HG02588 (cell line): ENCODE measurements at regions not wholly inside any gene's neighbourhood (a gene's known extent, or its start where the extent isn't known, plus 50 kb on each side); places are given as distances from the start of the nearest gene placed in this dataset.
"Not testable (repeated sequence)": the region's sequence is repeated elsewhere in the genome, so short reads cannot be mapped to it uniquely, and the experiment has no call there.

Experiments
- ATAC-seq: cut with Tn5 transposase; IDR thresholded peaks from one replicate; pipeline ENCODE4 v1.9.1; 2021; ENCODE audit warnings: mild to moderate bottlenecking, moderate library complexity; ENCODE audit not compliant: unreplicated experiment

DNA sequence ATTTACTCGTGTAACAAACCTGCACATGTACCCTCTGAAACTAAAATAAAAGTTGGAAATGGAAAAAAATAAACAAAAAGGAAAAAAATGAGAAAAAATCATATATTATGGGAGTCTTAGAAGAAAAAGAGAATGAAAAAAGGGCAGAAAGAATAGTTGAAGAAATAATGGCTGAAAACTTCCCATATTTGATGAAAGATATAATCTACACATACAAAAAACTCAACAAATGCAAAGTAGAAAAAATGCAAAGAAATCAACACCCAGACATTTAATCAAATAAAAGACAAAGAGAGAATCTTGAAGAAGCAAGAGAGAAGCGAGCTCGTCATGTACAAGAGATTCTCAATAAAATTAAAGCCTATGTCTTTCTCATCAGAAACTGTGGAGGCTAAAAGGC lies 73.8 kb downstream of the SLC25A46 start:
- no peak for ATAC-seq

DNA sequence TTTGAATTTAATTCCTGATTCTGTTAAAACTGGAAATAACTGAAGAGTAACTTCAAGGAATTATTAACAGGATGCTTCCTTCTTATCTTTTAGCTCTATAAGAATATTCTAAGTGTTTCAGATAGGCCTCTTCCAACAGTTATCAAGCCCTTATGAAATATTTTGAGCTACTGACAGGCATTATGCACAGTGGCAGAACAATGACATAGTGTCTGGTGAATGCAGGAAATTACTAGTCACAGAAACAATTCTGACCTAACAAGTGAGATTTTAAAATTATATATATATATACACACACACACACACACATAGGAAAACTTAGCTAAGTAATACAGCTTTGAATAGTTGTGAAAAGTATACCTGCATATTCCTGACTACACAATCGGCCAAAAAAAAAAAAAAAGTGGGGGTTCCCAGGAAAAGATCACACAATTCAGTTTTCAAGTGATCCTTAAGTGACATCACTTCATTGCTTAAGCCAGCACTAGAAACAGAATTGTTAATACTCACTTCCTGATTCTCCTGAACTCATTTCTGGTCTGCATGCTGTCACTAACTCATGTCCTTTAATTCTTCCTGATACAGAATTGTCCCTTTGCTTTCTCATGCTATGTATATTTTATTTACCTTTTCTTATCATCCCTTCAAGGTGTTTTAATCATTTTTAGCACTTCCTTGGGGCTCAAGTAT lies 77.3 kb downstream of the SLC25A46 start:
- no peak for ATAC-seq

DNA sequence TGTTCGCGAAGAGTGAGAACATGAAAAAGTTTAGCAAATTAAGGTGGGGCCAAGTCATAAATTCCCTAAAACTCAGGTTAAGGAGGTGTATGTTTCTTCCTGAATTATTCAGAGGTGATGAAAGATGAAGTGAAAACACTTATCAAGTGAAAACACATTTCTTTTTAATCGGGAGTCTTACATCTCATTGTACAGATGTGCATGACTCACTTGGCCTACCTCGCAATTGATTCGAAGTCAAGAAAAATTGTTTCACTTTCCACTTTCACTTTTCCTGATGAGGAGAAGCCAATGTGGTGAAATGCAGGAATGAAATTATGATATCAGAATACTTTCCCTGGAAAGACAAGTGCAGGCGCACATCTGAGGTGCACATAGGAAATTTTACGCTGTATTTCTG lies 78.7 kb downstream of the SLC25A46 start:
- ATAC-seq: no peak

DNA sequence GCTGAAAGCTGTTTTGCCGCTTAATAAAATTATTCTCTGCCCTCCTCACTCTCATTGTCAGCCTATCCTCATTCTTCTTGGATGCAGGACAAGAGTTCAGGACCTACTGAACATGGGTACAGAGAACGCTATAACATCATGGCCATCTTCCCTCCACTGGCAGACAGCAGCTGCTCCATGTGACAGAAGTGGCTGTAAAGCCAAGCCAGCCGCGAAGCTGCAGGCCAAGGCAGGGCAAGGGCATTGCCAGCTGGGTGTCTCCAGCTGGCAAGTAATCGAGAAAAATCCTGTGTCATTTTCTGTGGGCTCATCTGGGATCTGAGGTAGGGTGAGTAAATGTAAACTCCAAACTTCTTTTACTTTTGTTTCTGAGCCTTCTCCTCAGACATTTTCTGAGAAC lies 84.8 kb downstream of the SLC25A46 start:
- ATAC-seq: no peak

DNA sequence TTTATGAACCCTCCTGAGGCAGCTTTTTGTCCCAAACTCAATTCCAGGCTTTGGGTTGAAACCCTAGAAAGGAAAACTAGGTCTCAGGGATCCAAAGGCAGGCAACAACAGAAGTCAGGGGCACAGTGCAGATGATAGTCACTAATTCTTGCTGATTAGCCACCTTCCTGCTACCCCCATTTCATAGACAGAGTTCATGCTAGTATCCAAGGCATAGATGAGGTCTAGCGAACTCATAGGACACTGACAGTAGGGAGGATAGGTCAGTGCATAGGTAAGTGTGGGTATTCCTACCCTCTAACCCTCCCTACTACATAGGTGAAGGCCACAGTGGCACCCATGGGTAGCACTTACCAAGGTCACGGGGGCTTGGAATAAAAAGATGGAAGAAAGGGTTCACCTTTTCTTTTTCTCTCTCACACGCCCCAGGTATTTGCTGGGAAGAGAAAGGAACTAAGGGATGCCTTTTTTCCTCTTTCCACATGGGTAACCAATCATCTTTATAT lies 86.2 kb downstream of the SLC25A46 start:
- no peak for ATAC-seq

DNA sequence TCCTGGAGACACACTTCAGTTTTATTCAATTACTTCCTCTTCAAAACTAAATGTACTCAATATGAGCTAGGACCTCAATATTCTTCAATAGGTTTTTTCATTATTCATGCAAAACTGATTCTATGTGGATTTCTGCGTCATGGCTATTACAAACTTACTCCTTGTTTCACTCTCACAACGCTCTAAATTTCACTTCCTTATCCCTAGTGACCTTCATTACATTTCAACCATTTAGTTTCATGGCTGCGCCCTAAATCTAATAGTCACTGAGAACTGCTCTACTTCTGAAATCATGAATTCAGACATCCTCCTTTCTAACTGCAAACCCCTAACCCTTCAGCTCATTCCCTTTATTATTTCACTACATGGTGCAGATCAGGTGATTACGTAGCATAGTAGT lies 93.9 kb downstream of the SLC25A46 start:
- ATAC-seq: no peak

DNA sequence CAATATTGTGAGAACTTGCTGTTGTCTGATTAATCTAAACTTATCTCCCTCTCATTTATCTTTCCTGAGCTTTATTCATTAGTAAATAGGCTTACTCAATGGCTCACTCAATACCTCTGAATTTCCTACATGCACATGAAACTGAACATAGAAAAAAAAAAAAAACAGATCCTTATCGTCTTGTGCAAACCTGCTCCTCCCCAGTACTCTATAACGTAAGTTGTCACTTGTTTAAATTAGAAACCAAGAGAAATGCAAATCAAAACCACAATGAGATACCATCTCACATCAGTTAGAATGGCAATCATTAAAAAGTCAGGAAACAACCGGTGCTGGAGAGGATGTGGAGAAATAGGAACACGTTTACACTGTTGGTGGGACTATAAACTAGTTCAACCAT lies 96.1 kb downstream of the SLC25A46 start:
- not testable (repeated sequence) for ATAC-seq

DNA sequence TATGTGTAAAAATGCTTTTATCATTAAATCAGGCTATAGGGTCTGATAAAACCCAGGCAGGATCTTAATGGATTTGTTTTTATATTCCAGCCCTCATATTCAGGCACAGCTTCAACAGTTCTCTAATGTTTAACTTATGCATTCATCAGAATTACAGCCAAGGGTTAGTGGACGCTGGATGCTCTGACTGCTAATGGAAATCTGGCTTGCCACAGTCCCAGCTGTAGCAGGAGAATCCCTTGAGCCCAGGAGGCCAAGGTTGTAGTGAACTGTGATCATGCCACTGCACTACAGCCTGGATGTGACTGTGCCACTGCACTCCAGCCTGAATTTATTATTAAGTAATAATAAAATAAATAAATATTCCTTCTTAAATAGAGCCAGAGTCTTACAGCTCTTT lies 98.0 kb downstream of the SLC25A46 start:
- no peak for ATAC-seq

DNA sequence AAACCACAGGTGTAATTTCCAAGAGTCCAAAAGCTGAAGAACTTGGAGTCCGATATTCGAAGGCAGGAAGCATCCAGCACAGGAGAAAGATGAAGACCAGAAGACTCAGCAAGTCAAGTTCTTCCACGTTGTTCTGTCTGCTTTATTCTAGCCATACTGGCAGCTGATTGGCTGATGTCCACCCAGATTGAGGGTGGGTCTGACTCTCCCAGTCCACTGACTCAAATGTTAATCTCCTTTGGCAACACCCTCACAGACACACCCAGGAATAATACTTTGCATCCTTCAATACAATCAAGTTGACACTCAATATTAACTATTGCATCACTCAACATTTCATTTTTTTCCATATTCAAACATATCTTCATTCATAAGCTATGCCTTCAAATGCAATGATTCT lies 99.5 kb downstream of the SLC25A46 start:
- not testable (repeated sequence) for ATAC-seq

DNA sequence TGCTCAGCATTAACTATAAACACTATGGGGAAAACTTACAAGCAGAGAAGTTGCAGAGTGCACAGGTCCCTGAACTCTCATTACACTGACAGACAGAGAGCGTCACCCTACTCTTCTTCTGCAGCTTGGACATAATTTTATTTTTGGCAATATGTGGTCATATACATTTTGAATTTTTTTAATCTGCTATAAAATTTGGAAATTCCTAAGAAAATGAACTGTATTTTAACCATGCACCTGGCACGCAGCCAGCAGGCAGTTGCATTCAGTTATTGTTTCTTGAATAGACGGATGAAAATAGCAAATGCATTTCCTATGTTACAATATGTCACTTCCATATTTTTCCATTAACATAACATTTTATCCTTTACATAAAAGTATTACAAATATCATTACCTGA lies 100.2 kb downstream of the SLC25A46 start:
- no peak for ATAC-seq

DNA sequence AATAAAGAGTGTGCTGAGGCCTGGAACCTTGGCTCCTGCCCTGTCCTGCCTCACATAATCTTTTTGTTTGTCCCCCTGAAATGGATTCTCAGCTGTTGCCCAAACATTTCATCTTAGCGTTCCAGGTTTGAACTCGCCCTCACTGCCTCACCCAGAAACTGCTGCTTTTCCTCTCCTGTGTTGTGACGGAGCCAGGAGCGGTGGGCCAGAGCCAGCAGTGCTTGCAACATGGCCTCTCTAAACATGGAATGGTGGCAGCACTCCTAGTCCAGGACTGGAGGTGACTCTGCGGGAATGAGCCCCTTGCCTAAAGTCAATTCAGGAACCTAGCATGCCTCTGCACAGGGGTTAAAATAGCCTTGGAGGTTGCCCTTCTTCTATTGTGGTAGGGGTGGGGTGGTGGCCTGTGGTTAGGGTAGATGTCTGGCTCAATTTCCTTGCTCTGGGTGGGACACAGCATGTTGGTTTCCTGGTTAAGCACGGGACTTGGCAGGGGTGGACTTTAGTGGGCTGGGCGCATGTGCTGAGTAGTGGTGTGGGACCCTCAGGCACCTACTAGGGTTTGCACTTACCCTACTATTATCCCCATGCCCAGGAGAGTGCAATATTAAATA lies 101.6 kb downstream of the SLC25A46 start:
- ATAC-seq: no peak

DNA sequence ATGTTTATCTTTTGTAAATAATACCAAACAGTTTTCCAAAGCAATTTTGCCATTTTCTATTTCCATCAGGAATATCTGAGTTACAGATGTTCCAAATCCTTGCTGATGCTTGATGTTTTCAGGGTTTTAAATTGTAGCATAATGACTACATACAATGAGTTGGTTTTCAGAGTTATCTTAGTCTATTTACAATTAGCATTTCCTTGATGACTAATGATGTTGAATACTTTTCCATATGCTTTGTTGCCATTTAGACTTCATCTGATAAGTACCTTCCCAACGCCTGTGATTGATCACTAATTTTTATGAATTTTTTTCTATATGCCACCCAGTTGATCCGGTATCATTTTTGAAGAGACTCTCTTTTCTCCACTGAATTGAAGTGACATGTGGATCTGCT lies 102.3 kb downstream of the SLC25A46 start:
- ATAC-seq: no peak

DNA sequence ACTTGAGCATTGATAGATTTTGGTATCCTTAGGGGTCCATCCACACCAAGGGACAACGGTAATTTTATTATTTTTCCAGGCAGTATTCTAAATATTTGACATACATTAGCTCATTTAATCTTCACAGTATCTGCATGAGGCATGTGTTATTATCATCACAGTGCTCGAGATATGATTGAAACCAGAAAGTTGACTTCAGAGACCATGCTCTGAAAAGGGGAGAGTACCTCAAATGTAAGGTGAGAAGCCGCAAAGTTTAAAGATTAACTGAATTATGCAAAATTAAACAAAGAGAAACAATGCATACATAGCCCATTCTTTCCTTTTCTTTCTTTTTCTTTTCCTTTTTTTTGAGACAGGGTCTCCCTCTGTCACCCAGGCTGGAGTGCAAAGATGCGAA lies 104.1 kb downstream of the SLC25A46 start:
- ATAC-seq: no peak

DNA sequence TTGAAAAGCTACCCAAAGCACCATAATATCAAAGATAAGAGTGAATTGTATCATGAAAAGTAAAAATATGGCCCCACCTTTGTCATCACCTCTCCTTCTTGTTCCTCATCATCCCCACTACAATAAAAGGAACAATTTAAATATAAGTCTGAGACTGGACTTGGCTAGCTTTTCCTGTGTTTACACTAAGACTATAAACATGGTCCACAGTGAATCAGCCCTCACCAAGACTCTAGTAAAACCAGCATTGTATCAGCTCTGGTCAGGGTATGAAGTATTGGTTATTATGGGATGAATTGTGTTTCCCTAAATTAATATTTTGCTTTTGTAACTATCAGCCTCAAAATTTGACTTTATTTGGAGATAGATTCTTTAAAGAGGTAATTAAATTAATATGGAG lies 105.4 kb downstream of the SLC25A46 start:
- no peak for ATAC-seq

DNA sequence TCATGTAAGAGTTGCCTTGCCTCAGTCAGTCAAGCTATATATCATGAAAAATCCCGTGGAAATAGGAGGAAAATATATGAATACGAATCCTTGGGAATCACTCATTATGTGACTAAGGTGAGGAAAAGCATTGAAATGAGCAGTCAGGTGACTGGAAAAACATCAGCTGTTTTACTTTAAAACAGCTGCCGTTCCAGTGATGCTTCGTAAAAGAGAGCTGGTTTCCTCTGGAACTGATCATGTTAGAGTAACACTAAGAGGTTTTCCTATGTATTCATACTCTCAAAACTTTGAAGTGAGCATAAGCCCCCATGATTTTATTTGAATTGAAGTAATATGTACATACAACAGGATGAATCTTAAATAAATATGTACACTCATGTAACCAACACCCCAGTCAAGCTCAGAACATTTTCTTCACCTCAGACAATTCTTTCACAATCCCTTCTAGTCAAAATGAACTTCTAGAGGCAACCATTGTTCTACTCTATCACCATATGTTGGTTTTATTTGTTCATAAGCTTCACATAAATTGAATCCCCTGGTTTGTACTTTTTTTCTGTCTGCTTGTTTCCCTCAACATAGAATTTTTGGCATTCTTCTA lies 107.7 kb downstream of the SLC25A46 start:
- no peak for ATAC-seq

DNA sequence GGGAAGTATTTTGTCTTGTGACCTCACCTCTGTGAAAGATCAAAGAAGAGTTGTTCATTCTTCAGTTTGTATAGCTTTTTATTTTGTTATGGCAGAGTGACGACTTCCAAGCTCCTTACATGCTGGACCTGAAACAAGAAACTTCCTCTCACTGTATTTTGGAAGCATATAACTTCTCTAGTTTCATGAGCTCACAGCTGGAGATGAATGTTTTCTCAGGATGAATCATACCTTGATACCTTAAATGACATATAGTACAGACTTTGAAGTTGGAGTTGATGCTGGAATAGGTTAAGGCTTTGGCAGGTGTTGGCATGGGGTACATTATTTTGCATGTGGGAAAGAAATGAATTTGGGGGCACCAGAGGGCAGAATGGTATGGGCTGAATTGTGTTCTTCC lies 112.5 kb downstream of the SLC25A46 start:
- ATAC-seq: no peak

DNA sequence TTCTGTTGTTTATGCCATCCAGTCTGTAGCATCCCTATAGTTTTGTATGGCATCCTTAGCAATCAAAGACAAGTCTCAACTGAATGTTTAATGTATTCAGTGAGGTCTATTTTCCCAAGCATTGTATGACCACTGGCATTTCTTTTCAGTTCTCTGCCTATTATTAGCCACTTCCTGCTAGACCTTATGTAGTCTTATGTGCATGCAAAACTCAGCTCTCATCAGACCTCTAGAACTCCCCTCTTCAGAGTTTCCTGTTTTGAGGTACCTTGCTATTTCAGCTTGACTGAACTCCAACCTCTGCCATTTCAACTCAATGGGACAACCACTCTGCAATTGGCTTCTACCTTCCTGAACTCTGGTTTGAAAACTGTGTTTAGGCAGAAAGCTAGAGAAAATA lies 113.2 kb downstream of the SLC25A46 start:
- no peak for ATAC-seq

DNA sequence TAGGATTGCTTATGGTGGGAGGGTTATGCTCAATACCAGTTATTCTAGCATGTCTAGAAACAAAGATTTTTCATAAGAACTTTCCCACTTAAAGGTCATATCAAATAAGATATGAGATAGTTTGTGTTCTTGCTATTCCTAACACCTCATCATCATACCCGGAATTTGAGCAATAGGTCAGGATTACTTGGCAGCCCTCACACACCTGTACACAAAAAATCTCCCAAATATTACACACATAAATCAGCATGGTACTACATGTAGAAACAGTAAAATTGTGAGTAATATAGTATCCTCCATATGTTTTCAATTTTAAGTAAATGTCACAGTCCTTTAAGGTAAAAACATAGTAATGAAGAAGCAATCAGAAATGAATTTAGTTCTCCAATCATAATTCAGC lies 113.7 kb downstream of the SLC25A46 start:
- no peak for ATAC-seq

DNA sequence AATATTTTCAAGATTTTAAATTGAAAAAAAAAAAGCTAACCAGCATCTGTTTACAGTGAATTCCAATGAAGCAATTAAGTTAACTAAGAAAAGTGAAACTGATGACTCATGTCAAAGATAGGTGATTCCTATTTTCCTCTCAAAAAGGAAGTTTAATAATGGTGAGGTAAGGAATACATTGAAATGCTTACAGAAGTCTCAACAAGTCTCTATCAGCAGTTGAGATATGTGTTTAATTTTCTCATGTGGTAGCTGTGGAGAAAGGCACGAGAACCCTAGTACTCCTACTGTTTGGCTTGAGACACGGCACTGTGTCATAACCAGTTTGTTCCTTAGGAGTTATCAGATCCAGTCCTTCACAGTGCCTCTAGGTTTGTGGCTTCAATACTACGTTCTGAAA lies 114.5 kb downstream of the SLC25A46 start:
- no peak for ATAC-seq

DNA sequence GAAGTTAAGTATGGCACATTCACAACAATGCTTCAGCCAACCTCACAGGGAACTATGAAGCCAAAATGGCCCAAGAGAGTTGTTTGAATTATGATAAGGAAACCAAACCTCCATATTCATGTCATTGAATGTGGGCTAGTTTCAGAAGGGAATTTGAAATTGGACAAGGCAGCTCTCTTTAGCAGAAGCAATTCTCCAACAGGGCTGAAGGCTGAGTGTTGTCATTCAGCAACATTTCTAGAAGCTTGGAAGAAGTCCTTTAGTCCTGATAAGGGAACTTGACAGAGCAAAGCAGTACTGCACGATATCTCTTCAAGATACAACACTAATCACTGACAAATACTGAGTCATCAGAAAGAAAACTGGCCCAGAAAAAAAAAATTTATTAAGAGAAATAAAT lies 115.4 kb downstream of the SLC25A46 start:
- no peak for ATAC-seq

DNA sequence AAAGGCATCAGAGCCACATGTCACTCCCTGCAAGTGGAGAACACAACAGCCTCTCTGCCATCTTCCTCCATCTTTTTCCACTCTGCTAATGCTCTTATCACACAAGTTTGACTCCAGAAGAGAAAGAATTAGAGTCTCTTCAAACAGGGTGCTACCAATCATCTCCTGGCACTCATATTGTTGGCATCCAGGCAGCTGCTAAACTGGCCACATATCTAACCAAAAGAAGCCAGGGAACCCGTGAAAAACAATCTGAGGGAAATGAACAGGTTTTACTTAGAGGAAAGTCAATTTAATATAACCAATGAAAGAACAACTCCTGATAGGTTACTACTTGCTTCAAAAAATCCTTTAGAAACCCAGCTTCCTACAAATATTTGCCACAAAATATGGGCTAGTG lies 117.2 kb downstream of the SLC25A46 start:
- ATAC-seq: no peak

DNA sequence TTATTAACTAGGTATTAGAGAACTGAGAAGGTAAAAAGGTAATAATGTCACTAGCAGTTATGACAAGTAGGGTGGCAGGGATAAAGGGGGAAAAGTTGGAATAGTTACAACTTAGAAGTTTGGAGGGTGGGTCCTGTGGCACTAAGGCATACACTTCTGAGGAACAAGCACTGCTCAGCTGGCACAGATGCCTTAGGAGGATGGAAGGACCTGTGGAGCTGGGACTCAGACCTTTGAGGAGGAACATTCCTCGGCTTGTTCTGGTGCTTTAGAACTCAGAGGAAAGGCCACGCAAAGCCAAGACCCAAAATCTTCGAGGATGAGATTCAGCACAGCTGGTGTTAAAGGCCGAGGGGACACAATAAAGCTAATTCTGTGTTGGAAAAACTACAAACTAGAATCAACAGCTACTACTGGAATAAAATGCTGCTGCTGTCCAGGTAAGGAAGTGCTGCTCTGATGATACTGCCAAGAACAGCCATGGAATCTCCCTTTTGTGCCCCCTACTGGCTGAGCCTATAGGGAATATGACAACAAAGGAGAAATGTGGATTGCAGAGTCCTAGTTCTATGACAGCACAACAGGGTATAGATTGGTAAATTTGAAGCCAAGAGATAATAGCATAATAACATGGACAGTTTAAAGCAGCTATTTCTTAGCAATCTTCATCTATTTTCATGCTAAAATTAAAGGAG lies 126.7 kb downstream of the SLC25A46 start:
- no peak for ATAC-seq
